Activated CD8-positive, alpha-beta memory T cell treated with anti-CD3 and anti-CD28 coated beads for 48 hours (primary cell): ENCODE measurements at regions not wholly inside any gene's neighbourhood (a gene's known extent, or its start where the extent isn't known, plus 50 kb on each side); places are given as distances from the start of the nearest gene placed in this dataset.
"Not testable (repeated sequence)": the region's sequence is repeated elsewhere in the genome, so short reads cannot be mapped to it uniquely, and the experiment has no call there.

Experiments used
- DNase-seq, 3 experiments: peaks; one replicate each; pipeline ENCODE4 v3.0.0-alpha.2; 2020; ENCODE audit warnings: low read depth in 2 of 3, low spot score in 2 of 3

GRCh38 chr1:38758820-38759219, 100.8 kb downstream of the RRAGC start:
- DNase-seq: no peak

GRCh38 chr1:38746941-38747600, 112.5 kb downstream of the RRAGC start:
- DNase-seq: no peak

- DNase-seq: no peak
Measured at GRCh38 chr1:38746402-38746935, 113.1 kb downstream of the RRAGC start.

GRCh38 chr1:38745476-38746401, 113.8 kb downstream of the RRAGC start:
- DNase-seq: no peak

- no peak for DNase-seq
Measured at GRCh38 chr1:38744452-38745350, 114.9 kb downstream of the RRAGC start.

GRCh38 chr1:38743184-38743583, 116.4 kb downstream of the RRAGC start:
- no peak for DNase-seq

GRCh38 chr1:38741341-38741740, 118.2 kb downstream of the RRAGC start:
- DNase-seq: no peak

- no peak for DNase-seq
Measured at GRCh38 chr1:38740487-38740886, 119.1 kb downstream of the RRAGC start.

- DNase-seq: no peak
Measured at GRCh38 chr1:38738207-38738606, 121.4 kb downstream of the RRAGC start.

- no peak for DNase-seq
Measured at GRCh38 chr1:38736399-38736798, 123.2 kb downstream of the RRAGC start.

GRCh38 chr1:38735651-38736161, 123.9 kb downstream of the RRAGC start:
- no peak for DNase-seq

GRCh38 chr1:38733761-38734160, 125.8 kb downstream of the RRAGC start:
- DNase-seq: no peak

- DNase-seq: no peak
Measured at GRCh38 chr1:38730511-38731397, 128.8 kb downstream of the RRAGC start.

- no peak for DNase-seq
Measured at GRCh38 chr1:38728585-38728908, 131.0 kb downstream of the RRAGC start.

GRCh38 chr1:38727684-38728584, 131.6 kb downstream of the RRAGC start:
- no peak for DNase-seq

- not testable (repeated sequence) for DNase-seq
Measured at GRCh38 chr1:38725321-38725961, 134.1 kb downstream of the RRAGC start.

GRCh38 chr1:38724160-38725131, 135.1 kb downstream of the RRAGC start:
- DNase-seq: no peak
